ENCODE measurements at regions not wholly inside any gene's neighbourhood (a gene's known extent, or its start where the extent isn't known, plus 50 kb on each side); places are given as distances from the start of the nearest gene placed in this dataset.

DNA sequence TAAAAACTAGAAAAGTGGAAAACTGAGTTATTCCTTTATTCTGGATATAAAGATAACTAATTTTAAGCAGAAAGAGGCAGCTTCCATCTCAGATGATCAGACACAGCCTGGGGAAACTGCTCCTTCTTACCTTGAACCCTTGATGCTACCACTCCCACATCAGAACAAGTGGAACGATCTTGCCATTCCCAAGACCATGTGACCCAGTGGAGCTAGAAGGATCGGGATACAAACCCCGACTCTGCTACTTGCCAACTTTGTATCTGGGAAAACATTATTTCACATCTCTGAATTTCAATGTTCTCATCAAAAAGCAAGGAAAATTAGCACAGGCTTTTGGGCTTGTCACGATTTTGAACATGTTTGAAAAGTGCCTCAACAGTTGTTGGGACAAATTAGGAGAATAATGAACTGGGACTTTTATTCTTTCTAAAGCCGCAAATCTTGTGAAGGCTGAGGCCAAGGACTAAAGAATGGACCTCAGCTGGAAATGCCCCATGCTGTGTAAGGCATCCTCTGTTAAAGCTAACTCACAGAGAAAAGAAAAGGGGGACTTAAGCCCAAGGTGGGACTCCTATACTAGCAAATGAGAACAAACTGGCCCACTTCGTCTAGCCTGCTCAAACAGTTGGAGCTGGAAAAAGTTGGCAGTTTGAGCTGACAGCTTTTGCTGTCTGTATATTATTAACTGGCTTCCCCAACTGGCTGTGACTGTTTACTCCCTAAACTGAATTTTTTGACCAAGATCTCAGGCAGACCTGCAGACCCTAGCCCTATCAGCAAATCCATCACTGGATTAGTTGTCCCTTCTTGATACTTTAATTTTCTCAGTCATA, 552.3 kb downstream of the EFNA5 start:
- no peak for DNase-seq (ENCODE audit: low read depth)
- TF ChIP-seq, protein P1, sequence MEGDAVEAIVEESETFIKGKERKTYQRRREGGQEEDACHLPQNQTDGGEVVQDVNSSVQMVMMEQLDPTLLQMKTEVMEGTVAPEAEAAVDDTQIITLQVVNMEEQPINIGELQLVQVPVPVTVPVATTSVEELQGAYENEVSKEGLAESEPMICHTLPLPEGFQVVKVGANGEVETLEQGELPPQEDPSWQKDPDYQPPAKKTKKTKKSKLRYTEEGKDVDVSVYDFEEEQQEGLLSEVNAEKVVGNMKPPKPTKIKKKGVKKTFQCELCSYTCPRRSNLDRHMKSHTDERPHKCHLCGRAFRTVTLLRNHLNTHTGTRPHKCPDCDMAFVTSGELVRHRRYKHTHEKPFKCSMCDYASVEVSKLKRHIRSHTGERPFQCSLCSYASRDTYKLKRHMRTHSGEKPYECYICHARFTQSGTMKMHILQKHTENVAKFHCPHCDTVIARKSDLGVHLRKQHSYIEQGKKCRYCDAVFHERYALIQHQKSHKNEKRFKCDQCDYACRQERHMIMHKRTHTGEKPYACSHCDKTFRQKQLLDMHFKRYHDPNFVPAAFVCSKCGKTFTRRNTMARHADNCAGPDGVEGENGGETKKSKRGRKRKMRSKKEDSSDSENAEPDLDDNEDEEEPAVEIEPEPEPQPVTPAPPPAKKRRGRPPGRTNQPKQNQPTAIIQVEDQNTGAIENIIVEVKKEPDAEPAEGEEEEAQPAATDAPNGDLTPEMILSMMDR (IDR thresholded peaks at IDR 0.05; ENCODE audit: low read depth, low read length, missing control alignments) = no peak
- no peak overlapping the region for H3K4me3 ChIP-seq (ENCODE audit: low read depth, low read length)

DNA sequence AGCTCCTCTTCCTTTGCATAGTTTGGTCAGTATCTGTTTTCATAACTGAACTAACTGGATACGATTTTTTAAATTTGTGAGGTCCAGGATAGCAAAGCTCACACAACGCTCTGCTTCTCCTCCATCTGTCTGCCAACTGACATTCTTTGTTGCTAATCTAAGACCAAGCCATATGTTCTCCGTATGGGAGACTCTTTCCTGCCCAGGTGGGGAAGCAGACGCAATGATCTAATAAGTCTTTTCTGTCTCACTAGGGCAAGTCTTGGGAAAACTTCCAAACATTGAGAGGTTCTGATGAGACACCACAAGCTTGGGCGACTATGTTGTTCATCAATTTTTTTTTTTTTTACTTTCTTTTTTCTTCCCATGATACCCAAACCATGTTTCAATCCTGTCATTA, 558.5 kb downstream of the EFNA5 start:
- H3K4me3 ChIP-seq (ENCODE audit: low read depth, low read length) = no peak overlapping the region
- DNase-seq (ENCODE audit: low read depth) = no peak
- TF ChIP-seq, protein P1 (IDR thresholded peaks at IDR 0.05; ENCODE audit: low read depth, low read length, missing control alignments) = no peak

DNA sequence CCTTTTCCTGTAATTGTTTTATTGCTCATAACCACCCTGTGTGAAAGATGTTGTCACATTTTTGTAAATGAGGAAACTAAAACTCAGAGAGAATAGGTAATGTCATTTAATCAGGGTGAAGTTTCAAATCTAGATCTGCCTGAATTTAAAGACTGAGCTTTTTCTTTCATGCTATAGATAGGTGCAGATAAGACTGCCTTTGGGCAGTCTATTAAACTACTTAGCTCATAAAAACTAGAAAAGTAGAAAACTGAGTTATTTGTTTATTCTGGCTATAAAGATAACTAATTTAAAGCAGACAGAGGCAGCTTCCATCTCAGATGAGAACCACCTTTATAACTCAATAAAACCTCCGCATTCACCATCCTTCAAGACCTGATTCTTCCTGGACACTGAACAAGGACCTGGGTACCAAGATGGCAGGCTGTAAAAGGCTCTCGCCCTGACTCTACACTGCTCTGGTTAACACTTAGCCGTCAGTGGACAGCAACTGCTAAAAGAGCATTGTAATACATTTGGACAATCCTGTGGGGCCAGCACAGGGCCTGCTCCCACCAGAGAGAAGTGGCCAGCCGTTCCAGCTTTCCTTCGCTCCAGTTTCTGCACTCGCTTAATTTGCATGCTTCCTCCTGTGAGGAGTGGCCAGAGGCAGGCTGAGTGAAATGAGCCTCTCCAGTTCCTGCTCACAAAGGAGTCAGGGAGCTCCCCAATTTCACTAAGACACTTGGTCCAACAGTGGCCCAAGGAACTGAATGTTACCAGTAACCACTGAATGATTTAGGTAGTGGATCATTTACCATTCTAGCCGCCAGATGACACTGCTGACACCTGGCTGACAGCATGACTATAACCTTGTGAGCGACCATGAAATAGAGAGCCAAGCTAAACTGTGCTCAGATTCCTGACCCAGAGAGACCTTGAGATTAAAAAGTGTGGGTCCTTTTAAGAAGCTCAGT, 566.4 kb downstream of the EFNA5 start:
- TF ChIP-seq, protein P1 (IDR thresholded peaks at IDR 0.05; ENCODE audit: low read depth, low read length, missing control alignments) = peak; percentile 34
- DNase-seq (ENCODE audit: low read depth) = no peak
- no peak overlapping the region for H3K4me3 ChIP-seq (ENCODE audit: low read depth, low read length)

DNA sequence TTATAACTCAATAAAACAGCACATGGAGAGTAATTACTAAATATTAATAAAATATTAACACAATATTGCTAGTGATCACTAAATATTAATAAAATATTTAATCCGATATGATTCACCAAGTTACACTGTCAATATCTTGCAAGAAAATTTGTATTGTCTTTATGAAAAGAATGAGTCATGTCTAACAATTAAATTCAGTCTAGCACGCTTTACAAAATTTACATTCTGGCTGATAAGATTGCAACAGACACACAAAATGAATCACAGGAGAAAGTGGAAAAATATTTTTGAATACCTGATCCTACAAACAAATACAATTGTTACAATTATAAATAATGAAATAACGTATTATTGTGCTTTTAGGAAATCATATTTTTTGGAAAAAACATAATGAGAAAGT, 567.2 kb downstream of the EFNA5 start:
- DNase-seq (ENCODE audit: low read depth) = no peak
- TF ChIP-seq, protein P1 (IDR thresholded peaks at IDR 0.05; ENCODE audit: low read depth, low read length, missing control alignments) = no peak
- no peak overlapping the region for H3K4me3 ChIP-seq (ENCODE audit: low read depth, low read length)

DNA sequence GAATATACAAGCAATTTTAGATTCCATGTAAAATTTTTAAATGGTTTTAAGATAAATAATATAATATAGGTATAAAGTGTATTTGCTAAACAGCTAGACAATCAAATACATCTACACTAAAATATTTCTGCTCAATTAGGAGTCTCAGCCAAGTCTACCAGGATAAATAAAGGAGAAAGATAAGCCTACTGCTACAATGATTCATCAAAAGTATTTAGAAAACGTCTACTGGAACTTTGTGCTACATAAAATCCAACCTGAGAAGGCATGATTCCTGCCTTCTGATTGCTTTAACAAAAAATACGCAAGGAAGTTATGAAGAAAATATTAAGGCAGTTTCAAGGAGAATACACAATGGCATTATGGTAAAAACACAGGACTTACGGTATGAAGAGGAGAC, 570.6 kb downstream of the EFNA5 start:
- TF ChIP-seq, protein P1 (IDR thresholded peaks at IDR 0.05; ENCODE audit: low read depth, low read length, missing control alignments) = no peak
- no peak overlapping the region for H3K4me3 ChIP-seq (ENCODE audit: low read depth, low read length)
- no peak for DNase-seq (ENCODE audit: low read depth)

DNA sequence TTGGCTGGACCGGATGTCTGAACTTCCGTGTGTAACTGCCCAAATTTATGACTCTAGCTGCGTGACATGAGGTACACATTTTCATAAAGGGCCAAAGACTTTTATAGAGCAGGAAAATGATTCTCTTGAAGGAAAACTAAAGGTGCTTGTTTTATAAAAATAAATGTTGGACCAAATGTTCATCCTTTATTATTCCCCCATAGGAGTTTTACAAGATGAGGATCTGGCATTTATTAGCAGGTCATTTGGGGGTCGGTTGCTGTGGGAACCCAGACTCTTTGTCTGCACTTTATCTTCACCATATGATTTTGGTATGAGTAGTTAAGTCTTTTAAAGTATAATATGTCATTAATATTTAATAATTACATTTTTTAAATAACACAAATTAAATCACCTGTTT, 571.2 kb downstream of the EFNA5 start:
- TF ChIP-seq, protein P1 (IDR thresholded peaks at IDR 0.05; ENCODE audit: low read depth, low read length, missing control alignments) = no peak
- no peak overlapping the region for H3K4me3 ChIP-seq (ENCODE audit: low read depth, low read length)
- no peak for DNase-seq (ENCODE audit: low read depth)

Data from GM12864 (cell line).